GM19395 (cell line): ENCODE measurements at regions not wholly inside any gene's neighbourhood (a gene's known extent, or its start where the extent isn't known, plus 50 kb on each side); places are given as distances from the start of the nearest gene placed in this dataset.
A peak's percentile ranks its signal among the peaks of the same experiment; 100 is the strongest.
"Not testable (repeated sequence)": the region's sequence is repeated elsewhere in the genome, so short reads cannot be mapped to it uniquely, and the experiment has no call there.

Experiments
- ATAC-seq: cut with Tn5 transposase; IDR thresholded peaks from one replicate; pipeline ENCODE4 v1.9.1; 2021; ENCODE audit warnings: mild to moderate bottlenecking, moderate library complexity; ENCODE audit not compliant: unreplicated experiment

- no peak for ATAC-seq
Observed at GRCh38 chr4:173777921-173778320, 247.9 kb upstream of the HAND2 start.

- ATAC-seq, result no peak
Observed at GRCh38 chr4:173777421-173777820, 247.4 kb upstream of the HAND2 start.

GRCh38 chr4:173769568-173769967 is 239.5 kb upstream of the HAND2 start:
- no peak for ATAC-seq

- no peak for ATAC-seq
Observed at GRCh38 chr4:173767650-173768049, 237.6 kb upstream of the HAND2 start.

- ATAC-seq, result no peak
Observed at GRCh38 chr4:173766171-173766600, 236.2 kb upstream of the HAND2 start.

- no peak for ATAC-seq
Observed at GRCh38 chr4:173765751-173766150, 235.7 kb upstream of the HAND2 start.

- ATAC-seq, result no peak
Observed at GRCh38 chr4:173763389-173763788, 233.4 kb upstream of the HAND2 start.

GRCh38 chr4:173761938-173762337 is 231.9 kb upstream of the HAND2 start:
- no peak for ATAC-seq

GRCh38 chr4:173761236-173761635 is 231.2 kb upstream of the HAND2 start:
- no peak for ATAC-seq

- no peak for ATAC-seq
Observed at GRCh38 chr4:173758132-173758531, 228.1 kb upstream of the HAND2 start.

GRCh38 chr4:173753408-173753807 is 223.4 kb upstream of the HAND2 start:
- no peak for ATAC-seq

GRCh38 chr4:173752610-173753230 is 222.7 kb upstream of the HAND2 start:
- peak; percentile 60 for ATAC-seq

- no peak for ATAC-seq
Observed at GRCh38 chr4:173748353-173748752, 218.3 kb upstream of the HAND2 start.

GRCh38 chr4:173747537-173748257 is 217.7 kb upstream of the HAND2 start:
- no peak for ATAC-seq

- ATAC-seq, result no peak
Observed at GRCh38 chr4:173746424-173746823, 216.4 kb upstream of the HAND2 start.

GRCh38 chr4:173745765-173746164 is 215.7 kb upstream of the HAND2 start:
- ATAC-seq, result no peak

- ATAC-seq, result no peak
Observed at GRCh38 chr4:173736840-173737239, 206.8 kb upstream of the HAND2 start.

- ATAC-seq, result no peak
Observed at GRCh38 chr4:173735585-173735984, 205.6 kb upstream of the HAND2 start.

- no peak for ATAC-seq
Observed at GRCh38 chr4:173735049-173735448, 205.0 kb upstream of the HAND2 start.

GRCh38 chr4:173731257-173731656 is 201.2 kb upstream of the HAND2 start:
- ATAC-seq, result no peak

GRCh38 chr4:173722075-173722474 is 192.0 kb upstream of the HAND2 start:
- ATAC-seq, result no peak

- ATAC-seq, result not testable (repeated sequence)
Observed at GRCh38 chr4:173718504-173718903, 188.5 kb upstream of the HAND2 start.

- ATAC-seq, result no peak
Observed at GRCh38 chr4:173717581-173717980, 187.6 kb upstream of the HAND2 start.
